Hematopoietic multipotent progenitor cell treated with erythropoietin and hydrocortisone succinate and interleukin-3 and kit ligand, for 8 days (in vitro differentiated cells): ENCODE measurements at regions not wholly inside any gene's neighbourhood (a gene's known extent, or its start where the extent isn't known, plus 50 kb on each side); places are given as distances from the start of the nearest gene placed in this dataset.
"Not testable (repeated sequence)": the region's sequence is repeated elsewhere in the genome, so short reads cannot be mapped to it uniquely, and the experiment has no call there.

Source experiments
- DNase-seq: peaks from one replicate; pipeline ENCODE4 v3.0.0-alpha.2; 2015

- no peak for DNase-seq
Measured at GRCh38 chr6:100088009-100088408, 94.0 kb upstream of the MCHR2 start.

- no peak for DNase-seq
Measured at GRCh38 chr6:100084991-100085364, 91.0 kb upstream of the MCHR2 start.

- DNase-seq: no peak
Measured at GRCh38 chr6:100084316-100084990, 90.4 kb upstream of the MCHR2 start.

GRCh38 chr6:100078509-100078908 is 84.5 kb upstream of the MCHR2 start:
- DNase-seq: no peak

DNA sequence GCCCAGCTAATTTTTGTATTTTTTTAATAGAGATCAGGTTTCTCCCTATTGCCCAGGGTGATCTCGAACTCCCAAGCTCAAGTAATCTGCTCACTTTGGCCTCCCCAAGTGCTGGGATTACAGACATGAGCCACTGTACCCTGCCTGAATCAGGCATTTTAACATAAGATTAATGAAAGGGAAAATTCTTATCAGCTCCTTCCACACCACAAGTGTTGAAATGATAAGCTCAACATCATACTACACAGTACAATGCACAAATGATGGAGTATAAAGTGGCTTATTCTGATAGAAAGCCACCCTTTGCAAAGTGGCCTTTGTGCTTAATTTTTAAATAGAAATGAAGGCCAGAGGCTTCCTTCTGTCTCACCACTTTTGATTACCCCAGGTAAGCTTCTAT is 71.3 kb upstream of the MCHR2 start:
- DNase-seq: peak; percentile 35

- no peak for DNase-seq
Measured at GRCh38 chr6:100062621-100063020, 68.6 kb upstream of the MCHR2 start.

GRCh38 chr6:100057941-100058340 is 63.9 kb upstream of the MCHR2 start:
- DNase-seq: no peak

DNA sequence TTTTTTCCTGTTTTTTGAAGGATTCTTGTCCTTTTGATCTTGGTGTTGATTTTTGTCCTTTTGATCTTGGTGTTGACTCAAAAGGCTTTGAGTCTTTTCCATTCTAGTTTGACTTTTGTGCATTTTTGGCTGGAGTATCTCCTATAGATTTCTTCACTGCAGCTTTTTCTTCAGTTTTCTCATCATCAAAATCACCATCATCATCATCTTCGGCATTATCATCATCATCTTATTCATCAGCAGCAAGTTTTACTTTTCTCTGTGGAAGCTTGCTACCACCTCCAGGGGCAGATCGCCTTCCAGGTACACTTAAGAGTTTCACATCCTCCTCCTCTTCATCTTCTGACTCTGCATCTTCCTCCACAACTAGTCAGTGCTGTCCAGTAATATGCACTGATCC is 56.5 kb upstream of the MCHR2 start:
- no peak for DNase-seq

DNA sequence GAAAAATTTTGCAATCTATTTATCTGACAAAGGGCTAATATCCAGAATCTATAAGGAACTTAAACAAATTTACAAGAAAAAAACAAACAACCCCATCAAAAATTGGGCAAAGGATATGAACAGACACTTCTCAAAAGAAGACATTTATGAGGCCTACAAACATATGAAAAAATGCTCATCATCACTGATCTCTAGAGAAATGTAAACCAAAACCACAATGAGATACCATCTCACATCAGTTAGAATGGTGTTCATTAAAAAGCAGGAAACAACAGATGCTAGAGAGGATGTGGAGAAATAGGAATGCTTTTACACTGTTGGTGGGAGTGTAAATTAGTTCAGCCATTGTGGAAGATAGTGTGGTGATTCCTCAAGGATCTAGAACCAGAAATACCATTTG is 49.9 kb upstream of the MCHR2 start:
- not testable (repeated sequence) for DNase-seq
